SJSA1 (cell line): ENCODE measurements at regions not wholly inside any gene's neighbourhood (a gene's known extent, or its start where the extent isn't known, plus 50 kb on each side); places are given as distances from the start of the nearest gene placed in this dataset.
"Not testable (repeated sequence)": the region's sequence is repeated elsewhere in the genome, so short reads cannot be mapped to it uniquely, and the experiment has no call there.

Experiments used
- DNase-seq, 2 experiments: peaks; one replicate each; pipeline ENCODE4 v3.0.0-alpha.2; 2015 to 2020; ENCODE audit warnings: low spot score in 2 of 2, low read depth in 1 of 2
- H3K27ac ChIP-seq: fragments of 250-450 bp; sonication (Bioruptor Pico); 2 replicates; pipeline ENCODE4 v1.5.1; 2020; ENCODE audit warnings: mild to moderate bottlenecking, moderate library complexity
- H3K27me3 ChIP-seq: fragments of 250-450 bp; sonication (Bioruptor Pico); replicated peaks from 2 replicates; pipeline ENCODE4 v1.5.1; 2020; ENCODE audit warnings: mild to moderate bottlenecking, moderate library complexity
- H3K36me3 ChIP-seq: fragments of 250-450 bp; sonication (Bioruptor Pico); 2 replicates; pipeline ENCODE4 v1.5.1; 2020; ENCODE audit warnings: mild to moderate bottlenecking
- H3K4me1 ChIP-seq: fragments of 250-450 bp; sonication (Bioruptor Pico); replicated peaks from 2 replicates; pipeline ENCODE4 v1.6.1; 2021; ENCODE audit warnings: mild to moderate bottlenecking
- H3K4me3 ChIP-seq: fragments of 250-450 bp; sonication (Bioruptor Pico); 2 replicates; pipeline ENCODE4 v1.5.1; 2020; ENCODE audit warnings: mild to moderate bottlenecking
- H3K9me3 ChIP-seq: fragments of 250-450 bp; sonication (Bioruptor Pico); replicated peaks from 2 replicates; pipeline ENCODE4 v1.5.1; 2020; ENCODE audit warnings: mild to moderate bottlenecking

GRCh38 chr18:57970356-57971095, 73.5 kb upstream of the NEDD4L start:
- peaks cover 6% of the 10 kb centered on the region; the same call in 1 of the 2 replicates for H3K4me1 ChIP-seq
- H3K36me3 ChIP-seq = no peaks in the 10 kb centered on the region
- no peak overlapping the region for H3K27ac ChIP-seq
- H3K27me3 ChIP-seq = no peaks in the 10 kb centered on the region
- H3K9me3 ChIP-seq = no peaks in the 10 kb centered on the region
- DNase-seq = no peak
- H3K4me3 ChIP-seq = no peak overlapping the region

DNA sequence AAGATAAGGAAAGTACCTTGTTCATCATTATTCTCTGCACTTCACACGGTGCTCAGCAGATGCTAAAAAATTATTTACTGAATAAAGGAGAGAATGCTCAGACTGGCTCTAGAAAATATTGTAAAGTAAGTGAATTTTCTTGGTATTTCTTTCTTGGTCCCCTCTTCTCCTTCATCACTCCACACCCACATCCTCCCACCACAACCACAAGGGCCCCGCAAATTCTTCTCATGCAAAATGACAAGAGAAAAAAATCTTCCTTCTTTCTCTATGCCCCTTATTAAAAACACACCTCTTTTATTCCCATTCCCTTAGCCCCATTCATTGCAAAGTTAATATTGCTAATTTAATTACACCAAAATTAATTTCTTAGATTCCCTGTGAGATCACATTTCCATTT, 74.2 kb upstream of the NEDD4L start:
- H3K36me3 ChIP-seq = no peaks in the 10 kb centered on the region
- H3K27me3 ChIP-seq = no peaks in the 10 kb centered on the region
- H3K4me3 ChIP-seq = no peak overlapping the region
- no peak overlapping the region for H3K27ac ChIP-seq
- no peak for DNase-seq
- peaks cover under 1% of the 10 kb centered on the region; the same call in 1 of the 2 replicates for H3K4me1 ChIP-seq
- H3K9me3 ChIP-seq = no peaks in the 10 kb centered on the region

DNA sequence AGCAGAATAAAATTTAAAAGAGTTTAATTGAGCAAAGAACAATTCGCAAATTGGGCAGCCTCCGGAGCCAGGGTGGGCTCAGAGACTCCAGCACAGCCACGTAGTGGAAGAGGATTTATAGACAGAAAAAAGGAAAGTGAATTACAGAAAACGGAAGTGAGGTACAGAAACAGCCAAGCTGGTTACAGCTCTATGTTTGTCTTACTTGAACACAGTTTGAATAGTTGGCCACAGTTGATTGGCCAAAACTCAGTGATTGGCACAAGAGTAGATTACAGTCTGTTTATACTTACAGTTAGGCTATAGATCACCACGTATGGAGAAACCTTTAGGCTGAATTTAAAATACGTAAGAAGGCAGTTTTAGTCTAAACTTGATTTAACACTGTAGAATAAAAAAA, 78.8 kb upstream of the NEDD4L start:
- Histone ChIP-seq H3K36me3 (no peaks in the 10 kb centered on the region), H3K4me3 (no peak overlapping the region), H3K27me3 (no peaks in the 10 kb centered on the region), H3K9me3 (no peaks in the 10 kb centered on the region), H3K27ac (no peak overlapping the region), H3K4me1 (no peaks in the 10 kb centered on the region)
- no peak for DNase-seq

DNA sequence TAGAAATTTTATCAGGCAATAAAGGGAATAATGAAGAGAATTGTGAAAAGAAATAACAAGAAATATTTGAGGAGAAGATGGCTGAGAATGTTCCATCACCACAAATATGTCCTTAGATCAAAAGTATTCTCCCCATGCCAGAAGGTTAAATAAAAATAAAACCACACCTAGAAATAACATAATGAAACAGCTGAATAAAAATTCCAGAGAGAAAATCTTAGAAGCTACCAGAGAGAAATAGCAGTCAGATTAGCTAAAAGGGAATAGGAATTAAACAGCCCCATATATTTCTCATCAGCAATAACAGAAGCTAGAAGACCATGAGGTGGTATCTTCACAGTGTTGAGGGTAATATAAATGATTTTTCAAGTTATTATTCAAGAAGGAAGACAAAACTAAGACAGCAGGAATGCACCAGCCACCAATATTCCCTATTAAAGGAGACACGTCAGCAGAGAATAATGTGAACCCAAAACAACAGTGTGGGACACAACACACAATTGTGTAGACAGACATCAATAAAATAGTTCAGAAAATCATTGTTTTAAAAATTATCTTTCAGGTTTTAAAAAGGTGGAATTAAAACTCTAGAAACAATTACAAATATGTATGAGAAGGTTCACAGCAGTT, 82.0 kb upstream of the NEDD4L start:
- no peaks in the 10 kb centered on the region for H3K27me3 ChIP-seq
- H3K4me3 ChIP-seq = no peak overlapping the region
- H3K9me3 ChIP-seq = no peaks in the 10 kb centered on the region
- no peaks in the 10 kb centered on the region for H3K36me3 ChIP-seq
- peak in 1 of 2 experiments; percentile 16 for DNase-seq
- no peaks in the 10 kb centered on the region for H3K4me1 ChIP-seq
- H3K27ac ChIP-seq = no peak overlapping the region

DNA sequence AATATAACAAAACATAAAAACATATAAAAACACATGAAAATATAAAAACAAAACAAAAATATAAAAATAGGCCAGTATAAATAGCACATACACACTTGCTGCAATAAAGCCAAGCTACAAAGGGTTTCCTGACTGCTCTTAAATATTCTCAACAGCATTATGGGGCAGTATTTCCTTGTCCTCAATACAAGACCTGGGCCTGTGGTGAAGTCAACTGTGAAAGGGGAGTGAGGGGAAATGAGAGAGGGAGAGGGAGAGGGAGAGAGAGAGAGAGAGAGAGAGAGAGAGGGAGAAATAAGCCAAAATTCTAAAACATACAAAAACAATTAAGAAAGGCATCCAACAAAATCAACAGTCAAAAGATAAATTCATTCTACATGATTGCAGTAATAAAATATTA, 82.6 kb upstream of the NEDD4L start:
- Histone ChIP-seq H3K4me1 (no peaks in the 10 kb centered on the region), H3K27me3 (no peaks in the 10 kb centered on the region), H3K4me3 (no peak overlapping the region), H3K36me3 (no peaks in the 10 kb centered on the region), H3K27ac (no peak overlapping the region), H3K9me3 (no peaks in the 10 kb centered on the region)
- DNase-seq = no peak

GRCh38 chr18:57959278-57959677, 84.7 kb upstream of the NEDD4L start:
- peak; percentile 33 to 49 for DNase-seq
- no peak overlapping the region for H3K4me3 ChIP-seq
- no peaks in the 10 kb centered on the region for H3K4me1 ChIP-seq
- no peaks in the 10 kb centered on the region for H3K27me3 ChIP-seq
- H3K36me3 ChIP-seq = no peaks in the 10 kb centered on the region
- no peaks in the 10 kb centered on the region for H3K9me3 ChIP-seq
- no peak overlapping the region for H3K27ac ChIP-seq

- no peaks in the 10 kb centered on the region for H3K4me1 ChIP-seq
- H3K27me3 ChIP-seq = no peaks in the 10 kb centered on the region
- H3K36me3 ChIP-seq = no peaks in the 10 kb centered on the region
- H3K4me3 ChIP-seq = no peak overlapping the region
- no peaks in the 10 kb centered on the region for H3K9me3 ChIP-seq
- no peak overlapping the region for H3K27ac ChIP-seq
- DNase-seq = no peak
Measured at GRCh38 chr18:57957210-57957609, 86.8 kb upstream of the NEDD4L start.

DNA sequence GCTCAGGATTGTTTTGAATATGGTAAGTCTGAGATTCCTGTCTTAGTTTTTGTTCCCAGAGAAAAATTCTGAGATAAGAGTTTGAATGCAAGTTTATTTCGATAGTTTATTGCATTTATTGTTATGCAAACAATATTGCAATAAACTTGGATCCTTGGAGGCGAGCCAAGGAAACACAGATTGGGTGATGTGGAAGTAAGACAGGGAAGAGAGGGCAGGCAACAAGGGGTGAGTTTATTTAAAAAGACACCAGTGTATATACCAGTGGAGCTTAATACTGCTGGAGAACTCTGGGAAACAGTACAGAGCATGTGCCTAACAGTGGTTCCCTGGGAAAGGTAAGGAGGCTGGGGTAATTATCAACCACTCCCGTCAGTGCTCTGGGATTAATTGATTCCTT, 87.5 kb upstream of the NEDD4L start:
- no peak for DNase-seq
- no peaks in the 10 kb centered on the region for H3K9me3 ChIP-seq
- H3K36me3 ChIP-seq = no peaks in the 10 kb centered on the region
- H3K4me3 ChIP-seq = no peak overlapping the region
- no peak overlapping the region for H3K27ac ChIP-seq
- no peaks in the 10 kb centered on the region for H3K27me3 ChIP-seq
- H3K4me1 ChIP-seq = no peaks in the 10 kb centered on the region

DNA sequence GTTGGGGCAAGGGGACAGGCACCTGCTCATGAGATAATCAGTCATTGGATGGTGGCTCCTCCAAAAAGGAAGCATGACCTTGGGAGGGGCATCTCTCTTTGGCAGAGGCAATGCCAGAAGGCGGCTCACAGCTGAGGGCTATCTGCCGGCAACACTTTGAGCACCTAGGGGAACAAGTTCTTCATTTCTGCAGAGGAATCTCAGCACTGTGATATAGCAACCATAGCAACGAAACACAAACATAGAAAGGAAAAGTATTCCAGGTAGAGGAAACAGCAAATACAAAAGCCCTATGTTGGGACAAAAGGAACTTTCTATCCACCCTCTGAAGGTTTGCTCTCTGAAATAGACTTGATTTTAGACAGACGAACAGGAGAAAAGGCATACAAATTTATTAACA, 89.1 kb upstream of the NEDD4L start:
- Histone ChIP-seq H3K36me3 (no peaks in the 10 kb centered on the region), H3K27me3 (no peaks in the 10 kb centered on the region), H3K4me1 (no peaks in the 10 kb centered on the region), H3K4me3 (no peak overlapping the region), H3K27ac (no peak overlapping the region), H3K9me3 (no peaks in the 10 kb centered on the region)
- DNase-seq = no peak

GRCh38 chr18:57953883-57954282, 90.1 kb upstream of the NEDD4L start:
- Histone ChIP-seq H3K4me1 (no peaks in the 10 kb centered on the region), H3K27ac (no peak overlapping the region), H3K4me3 (no peak overlapping the region), H3K27me3 (no peaks in the 10 kb centered on the region), H3K36me3 (no peaks in the 10 kb centered on the region), H3K9me3 (no peaks in the 10 kb centered on the region)
- DNase-seq = no peak

DNA sequence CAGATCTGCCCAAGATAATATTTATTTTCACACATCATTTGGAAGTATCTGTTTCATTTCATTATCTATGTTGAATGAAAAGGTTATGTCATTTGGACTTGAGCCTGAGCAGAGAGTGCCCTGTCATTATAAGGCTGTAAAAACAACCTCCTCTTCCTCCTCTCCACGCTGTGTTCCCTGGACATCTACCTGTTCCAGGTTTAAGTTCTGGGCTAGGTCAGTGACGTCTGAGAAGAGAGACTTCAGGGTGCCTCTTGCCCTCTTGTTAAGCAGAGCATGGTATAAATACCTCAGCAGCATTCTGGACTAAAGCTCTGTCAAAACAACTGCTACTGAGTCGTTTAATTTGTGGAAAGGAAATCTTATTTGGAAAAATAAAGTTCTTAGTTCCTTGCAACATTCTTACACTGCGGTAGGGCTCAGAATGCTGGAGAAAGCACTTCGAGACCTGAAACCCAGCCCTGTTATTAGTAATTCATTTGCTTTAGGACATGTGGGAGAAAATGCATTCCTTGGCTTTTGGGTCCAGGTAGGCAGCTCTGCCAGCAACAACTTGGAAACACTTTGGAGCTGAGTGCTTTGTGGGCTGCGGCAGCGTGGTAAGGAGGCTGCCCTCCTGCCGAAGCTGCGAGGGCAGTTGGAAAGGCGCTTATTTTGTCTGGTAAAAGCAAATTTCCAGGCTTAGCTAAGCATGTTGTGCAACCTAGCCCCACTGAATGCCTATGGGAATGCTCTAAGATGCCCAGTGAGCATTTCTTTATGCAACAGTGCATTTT, 91.8 kb upstream of the NEDD4L start:
- DNase-seq = no peak

GRCh38 chr18:57951117-57951796, 92.8 kb upstream of the NEDD4L start:
- no peaks in the 10 kb centered on the region for H3K4me1 ChIP-seq

More for the DNA sequence above, 91.8 kb upstream of the NEDD4L start:
- Histone ChIP-seq H3K27me3 (no peaks in the 10 kb centered on the region), H3K4me1 (no peaks in the 10 kb centered on the region), H3K36me3 (no peaks in the 10 kb centered on the region), H3K27ac (no peak overlapping the region), H3K4me3 (no peak overlapping the region), H3K9me3 (no peaks in the 10 kb centered on the region)

DNA sequence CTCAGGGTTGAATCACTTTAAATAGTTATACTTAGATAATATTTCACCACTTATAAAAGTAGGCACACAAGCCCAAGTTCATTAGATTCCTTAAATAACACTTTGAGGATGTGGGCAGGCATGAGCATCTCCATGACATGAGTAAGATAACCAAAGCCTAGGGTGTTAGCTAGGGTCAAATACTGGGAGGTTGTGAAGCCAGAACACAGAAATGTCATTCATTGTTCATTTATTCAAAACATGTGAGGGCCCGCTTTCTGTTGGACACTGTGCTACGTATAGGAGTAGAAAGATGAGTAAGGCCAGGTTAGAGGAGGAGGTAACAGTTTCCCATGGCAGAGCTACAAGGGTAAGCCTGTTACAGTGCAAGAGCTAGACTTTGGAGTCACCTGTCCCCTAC, 93.5 kb upstream of the NEDD4L start:
- no peaks in the 10 kb centered on the region for H3K27me3 ChIP-seq
- DNase-seq = no peak
- H3K4me3 ChIP-seq = no peak overlapping the region
- H3K36me3 ChIP-seq = no peaks in the 10 kb centered on the region
- H3K27ac ChIP-seq = no peak overlapping the region
- H3K9me3 ChIP-seq = no peaks in the 10 kb centered on the region
- H3K4me1 ChIP-seq = no peaks in the 10 kb centered on the region

More at GRCh38 chr18:57951117-57951796, 92.8 kb upstream of the NEDD4L start:
- no peak overlapping the region for H3K27ac ChIP-seq
- H3K36me3 ChIP-seq = no peaks in the 10 kb centered on the region
- no peak for DNase-seq
- H3K9me3 ChIP-seq = no peaks in the 10 kb centered on the region
- H3K4me3 ChIP-seq = no peak overlapping the region
- H3K27me3 ChIP-seq = no peaks in the 10 kb centered on the region

DNA sequence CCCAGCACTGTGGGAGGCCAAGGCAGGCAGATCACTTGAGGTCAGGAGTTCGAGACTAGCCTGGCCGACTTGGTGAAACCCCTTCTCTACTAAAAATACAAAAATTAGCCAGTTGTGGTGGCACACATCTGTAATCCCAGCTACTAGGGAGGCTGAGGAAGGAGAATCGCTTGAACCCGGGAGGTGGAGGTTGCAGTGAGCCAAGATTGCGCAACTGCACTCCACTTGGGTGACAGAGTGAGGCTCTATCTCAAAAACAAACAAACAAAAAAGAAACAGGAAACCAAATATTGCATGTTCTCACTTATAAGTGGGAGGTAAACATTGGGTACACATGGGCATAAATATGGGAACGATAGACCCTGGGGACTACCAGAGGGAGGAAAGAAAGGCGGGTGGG, 94.7 kb upstream of the NEDD4L start:
- not testable (repeated sequence) for H3K36me3 ChIP-seq, H3K9me3 ChIP-seq, H3K27me3 ChIP-seq, H3K27ac ChIP-seq, H3K4me1 ChIP-seq, H3K4me3 ChIP-seq, DNase-seq
